ENCODE measurements at regions not wholly inside any gene's neighbourhood (a gene's known extent, or its start where the extent isn't known, plus 50 kb on each side); places are given as distances from the start of the nearest gene placed in this dataset.

GRCh38 chr6:90918361-90918760, 331.5 kb upstream of the MAP3K7 start:
- no peak for DNase-seq (ENCODE audit: low read depth in 2 of 2)

GRCh38 chr6:90917376-90917775, 330.5 kb upstream of the MAP3K7 start:
- no peak for DNase-seq (ENCODE audit: low read depth in 2 of 2)

GRCh38 chr6:90916968-90917367, 330.1 kb upstream of the MAP3K7 start:
- no peak for DNase-seq (ENCODE audit: low read depth in 2 of 2)

GRCh38 chr6:90915224-90915915, 328.5 kb upstream of the MAP3K7 start:
- no peak for DNase-seq (ENCODE audit: low read depth in 2 of 2)

- no peak for DNase-seq (ENCODE audit: low read depth in 2 of 2)
These were observed 327.4 kb upstream of the MAP3K7 start for GRCh38 chr6:90914312-90914711.

- DNase-seq (ENCODE audit: low read depth in 2 of 2), result no peak
These were observed 326.5 kb upstream of the MAP3K7 start for GRCh38 chr6:90913266-90913960.

GRCh38 chr6:90911642-90912041, 324.8 kb upstream of the MAP3K7 start:
- DNase-seq (ENCODE audit: low read depth in 2 of 2), result no peak

GRCh38 chr6:90910893-90911292, 324.0 kb upstream of the MAP3K7 start:
- DNase-seq (ENCODE audit: low read depth in 2 of 2), result no peak

GRCh38 chr6:90907931-90908655, 321.2 kb upstream of the MAP3K7 start:
- DNase-seq (ENCODE audit: low read depth in 2 of 2), result no peak

- DNase-seq (ENCODE audit: low read depth in 2 of 2), result no peak
These were observed 318.5 kb upstream of the MAP3K7 start for GRCh38 chr6:90905351-90905750.

GRCh38 chr6:90900034-90900433, 313.2 kb upstream of the MAP3K7 start:
- DNase-seq (ENCODE audit: low read depth in 2 of 2), result no peak

- no peak for DNase-seq (ENCODE audit: low read depth in 2 of 2)
These were observed 311.9 kb upstream of the MAP3K7 start for GRCh38 chr6:90898763-90899162.

- DNase-seq (ENCODE audit: low read depth in 2 of 2), result no peak
These were observed 309.2 kb upstream of the MAP3K7 start for GRCh38 chr6:90896075-90896547.

- no peak for DNase-seq (ENCODE audit: low read depth in 2 of 2)
These were observed 308.6 kb upstream of the MAP3K7 start for GRCh38 chr6:90895299-90896074.

- no peak for DNase-seq (ENCODE audit: low read depth in 2 of 2)
These were observed 307.6 kb upstream of the MAP3K7 start for GRCh38 chr6:90894285-90895130.

- no peak for DNase-seq (ENCODE audit: low read depth in 2 of 2)
These were observed 306.5 kb upstream of the MAP3K7 start for GRCh38 chr6:90893400-90893799.

- DNase-seq (ENCODE audit: low read depth in 2 of 2), result no peak
These were observed 305.4 kb upstream of the MAP3K7 start for GRCh38 chr6:90892271-90892670.

GRCh38 chr6:90891355-90891754, 304.5 kb upstream of the MAP3K7 start:
- no peak for DNase-seq (ENCODE audit: low read depth in 2 of 2)

- DNase-seq (ENCODE audit: low read depth in 2 of 2), result no peak
These were observed 303.9 kb upstream of the MAP3K7 start for GRCh38 chr6:90890683-90891330.

GRCh38 chr6:90887764-90888163, 300.9 kb upstream of the MAP3K7 start:
- DNase-seq (ENCODE audit: low read depth in 2 of 2), result no peak
